Colonic mucosa (tissue), 4 donors: ENCODE measurements at regions not wholly inside any gene's neighbourhood (a gene's known extent, or its start where the extent isn't known, plus 50 kb on each side); places are given as distances from the start of the nearest gene placed in this dataset.

Source experiments
- DNase-seq: peaks from one replicate; pipeline ENCODE4 v3.0.0-alpha.2; 2020
- H3K27ac ChIP-seq: fragments of 200-600 bp; one replicate; pipeline ENCODE4 v1.8.0; 2021
- H3K27me3 ChIP-seq: fragments of 200-600 bp; one replicate; pipeline ENCODE4 v1.8.0; 2021
- H3K36me3 ChIP-seq: fragments of 200-600 bp; one replicate; pipeline ENCODE4 v1.8.0; 2021
- H3K4me1 ChIP-seq: fragments of 200-600 bp; one replicate; pipeline ENCODE4 v1.8.0; 2021; ENCODE audit warnings: mild to moderate bottlenecking
- H3K4me3 ChIP-seq: fragments of 200-600 bp; one replicate; pipeline ENCODE4 v1.8.0; 2021
- H3K9ac ChIP-seq, 2 donors: one replicate each; pipeline ENCODE4 v1.7.0; 2013; ENCODE audit warnings: control low read depth in 2 of 2, low read depth in 2 of 2, low read length in 2 of 2
- H3K9me3 ChIP-seq: fragments of 200-600 bp; one replicate; pipeline ENCODE4 v1.8.0; 2021
- intact Hi-C: fragments of 100-400 bp; cut with DNase I; formaldehyde crosslinking; loops from one replicate; pipeline ENCODE4 v1.14.1; 2022
- TF ChIP-seq, protein P1 (sequence below): fragments of 200-600 bp; IDR thresholded peaks from one replicate; pipeline ENCODE4 v1.8.0; 2022; ENCODE audit warnings: antibody characterized with exemption, mild to moderate bottlenecking
- donor health status: healthy.
- donor health status: DM: no; HTN: no; CAD: no.
- donor health status: DM: no; HTN: no; CAD: no.

DNA sequence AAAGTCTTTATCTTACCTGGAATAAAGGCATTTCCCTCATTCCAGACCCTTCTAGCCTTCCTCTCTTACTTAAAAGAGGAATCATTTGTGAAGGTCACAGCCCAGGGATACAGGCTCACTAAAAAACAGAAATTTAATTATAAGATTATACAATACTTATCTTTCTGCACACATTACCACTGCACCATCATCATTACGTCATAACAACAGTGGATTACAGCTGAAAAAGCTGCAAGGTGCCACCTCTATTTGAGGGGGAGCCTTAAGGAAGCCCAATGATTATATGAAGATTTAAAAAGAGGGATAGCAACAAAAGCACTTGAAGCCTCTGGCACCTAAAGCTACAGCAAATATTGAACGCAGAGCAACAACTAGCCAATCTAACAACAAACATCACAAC, 452.9 kb upstream of the EYS start:
- Histone ChIP-seq H3K36me3 (no peaks in the 10 kb centered on the region), H3K27ac (no peak overlapping the region), H3K27me3 (no peaks in the 10 kb centered on the region), H3K9ac (no peak overlapping the region), H3K9me3 (peaks cover 5% of the 10 kb centered on the region), H3K4me1 (no peaks in the 10 kb centered on the region), H3K4me3 (no peak overlapping the region)
- no peak for DNase-seq
- intact Hi-C loops = no loop called here
- TF ChIP-seq, protein P1, sequence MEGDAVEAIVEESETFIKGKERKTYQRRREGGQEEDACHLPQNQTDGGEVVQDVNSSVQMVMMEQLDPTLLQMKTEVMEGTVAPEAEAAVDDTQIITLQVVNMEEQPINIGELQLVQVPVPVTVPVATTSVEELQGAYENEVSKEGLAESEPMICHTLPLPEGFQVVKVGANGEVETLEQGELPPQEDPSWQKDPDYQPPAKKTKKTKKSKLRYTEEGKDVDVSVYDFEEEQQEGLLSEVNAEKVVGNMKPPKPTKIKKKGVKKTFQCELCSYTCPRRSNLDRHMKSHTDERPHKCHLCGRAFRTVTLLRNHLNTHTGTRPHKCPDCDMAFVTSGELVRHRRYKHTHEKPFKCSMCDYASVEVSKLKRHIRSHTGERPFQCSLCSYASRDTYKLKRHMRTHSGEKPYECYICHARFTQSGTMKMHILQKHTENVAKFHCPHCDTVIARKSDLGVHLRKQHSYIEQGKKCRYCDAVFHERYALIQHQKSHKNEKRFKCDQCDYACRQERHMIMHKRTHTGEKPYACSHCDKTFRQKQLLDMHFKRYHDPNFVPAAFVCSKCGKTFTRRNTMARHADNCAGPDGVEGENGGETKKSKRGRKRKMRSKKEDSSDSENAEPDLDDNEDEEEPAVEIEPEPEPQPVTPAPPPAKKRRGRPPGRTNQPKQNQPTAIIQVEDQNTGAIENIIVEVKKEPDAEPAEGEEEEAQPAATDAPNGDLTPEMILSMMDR = no peak

GRCh38 chr6:66153247-66153646, 446.2 kb upstream of the EYS start:
- H3K9ac ChIP-seq = no peak overlapping the region
- no peaks in the 10 kb centered on the region for H3K9me3 ChIP-seq
- TF ChIP-seq, protein P1 = no peak
- no peak overlapping the region for H3K27ac ChIP-seq
- H3K27me3 ChIP-seq = no peaks in the 10 kb centered on the region
- no peaks in the 10 kb centered on the region for H3K36me3 ChIP-seq
- DNase-seq = no peak
- intact Hi-C loops = no loop called here
- H3K4me3 ChIP-seq = no peak overlapping the region
- no peaks in the 10 kb centered on the region for H3K4me1 ChIP-seq

- Histone ChIP-seq H3K36me3 (no peaks in the 10 kb centered on the region), H3K9ac (no peak overlapping the region), H3K4me3 (no peak overlapping the region), H3K9me3 (no peaks in the 10 kb centered on the region), H3K27me3 (no peaks in the 10 kb centered on the region), H3K4me1 (no peaks in the 10 kb centered on the region), H3K27ac (no peak overlapping the region)
- TF ChIP-seq, protein P1 = no peak
- intact Hi-C loops = no loop called here
- DNase-seq = no peak
Observed at GRCh38 chr6:66149132-66149531, 442.1 kb upstream of the EYS start.

DNA sequence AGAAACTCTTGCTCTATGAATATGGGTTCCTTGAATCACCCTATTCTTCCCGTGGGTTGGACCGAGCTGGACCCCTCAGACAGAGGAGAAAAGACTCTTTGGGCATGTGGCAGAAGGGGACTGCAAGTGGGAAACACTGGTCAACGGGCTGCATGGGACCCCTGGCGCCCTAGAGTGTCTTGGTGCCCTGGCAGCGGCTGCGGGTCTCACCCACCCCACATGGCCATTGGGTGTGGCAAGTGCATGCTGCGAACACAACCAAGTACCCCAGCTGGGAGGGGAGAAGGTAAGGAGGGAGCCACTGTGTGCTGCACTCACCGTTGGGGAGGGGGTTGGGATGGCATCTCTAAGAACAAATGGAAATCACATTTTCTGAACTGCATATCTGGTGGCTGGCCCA, 438.8 kb upstream of the EYS start:
- Histone ChIP-seq H3K9me3 (no peaks in the 10 kb centered on the region), H3K27ac (no peak overlapping the region), H3K36me3 (no peaks in the 10 kb centered on the region), H3K4me3 (no peak overlapping the region), H3K4me1 (no peaks in the 10 kb centered on the region), H3K27me3 (no peaks in the 10 kb centered on the region), H3K9ac (no peak overlapping the region)
- DNase-seq = no peak
- intact Hi-C loops = no loop called here
- TF ChIP-seq, protein P1 = no peak

DNA sequence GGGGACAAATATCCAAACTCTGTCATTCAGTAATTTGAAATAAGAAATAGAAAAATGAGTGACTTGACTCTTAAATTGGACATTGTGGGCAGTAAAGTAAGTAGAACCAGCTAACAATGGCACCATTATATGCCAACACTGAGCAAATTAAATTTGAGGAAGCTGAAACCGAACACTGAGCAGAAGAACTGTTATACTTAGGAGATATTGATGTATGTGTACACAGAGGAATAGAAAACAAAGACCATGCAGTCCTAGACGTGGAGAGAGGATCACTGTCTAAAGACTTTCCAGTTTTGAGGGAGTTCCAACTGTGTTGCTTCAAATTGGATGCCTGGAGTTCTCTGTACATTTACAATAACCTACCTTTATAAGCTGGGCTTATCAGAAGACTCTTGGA, 427.0 kb upstream of the EYS start:
- TF ChIP-seq, protein P1 = no peak

DNA sequence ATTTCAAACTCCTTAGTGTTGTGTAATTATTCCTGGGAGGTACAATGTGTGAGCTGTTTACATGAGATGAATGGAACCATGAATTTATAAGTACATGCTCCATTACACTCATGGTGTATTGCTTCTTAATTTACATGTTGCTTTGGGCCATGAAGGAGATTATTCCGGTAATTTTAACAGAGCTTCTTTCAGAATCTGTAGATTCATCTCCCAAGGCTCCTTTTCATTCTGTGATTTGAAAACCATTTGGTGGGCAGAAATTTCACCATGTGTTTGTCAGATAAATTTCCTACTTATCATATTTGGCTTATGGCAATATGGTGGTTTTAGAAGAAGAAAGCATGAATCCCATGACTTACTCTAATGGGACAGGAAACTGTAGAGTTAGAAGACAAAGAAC, 421.6 kb upstream of the EYS start:
- Histone ChIP-seq H3K4me3 (no peak overlapping the region), H3K27ac (no peak overlapping the region)
- intact Hi-C loops = no loop called here

More for the DNA sequence above, 427.0 kb upstream of the EYS start:
- Histone ChIP-seq H3K36me3 (no peaks in the 10 kb centered on the region), H3K27ac (no peak overlapping the region), H3K4me1 (no peaks in the 10 kb centered on the region), H3K9me3 (no peaks in the 10 kb centered on the region), H3K4me3 (no peak overlapping the region), H3K27me3 (no peaks in the 10 kb centered on the region), H3K9ac (no peak overlapping the region)
- intact Hi-C loops = no loop called here
- no peak for DNase-seq

More for the DNA sequence above, 421.6 kb upstream of the EYS start:
- DNase-seq = no peak
- H3K9ac ChIP-seq = no peak overlapping the region
- no peaks in the 10 kb centered on the region for H3K9me3 ChIP-seq
- no peaks in the 10 kb centered on the region for H3K4me1 ChIP-seq
- TF ChIP-seq, protein P1 = no peak
- H3K36me3 ChIP-seq = no peaks in the 10 kb centered on the region
- H3K27me3 ChIP-seq = no peaks in the 10 kb centered on the region
